ENCODE measurements at regions not wholly inside any gene's neighbourhood (a gene's known extent, or its start where the extent isn't known, plus 50 kb on each side); places are given as distances from the start of the nearest gene placed in this dataset.

DNA sequence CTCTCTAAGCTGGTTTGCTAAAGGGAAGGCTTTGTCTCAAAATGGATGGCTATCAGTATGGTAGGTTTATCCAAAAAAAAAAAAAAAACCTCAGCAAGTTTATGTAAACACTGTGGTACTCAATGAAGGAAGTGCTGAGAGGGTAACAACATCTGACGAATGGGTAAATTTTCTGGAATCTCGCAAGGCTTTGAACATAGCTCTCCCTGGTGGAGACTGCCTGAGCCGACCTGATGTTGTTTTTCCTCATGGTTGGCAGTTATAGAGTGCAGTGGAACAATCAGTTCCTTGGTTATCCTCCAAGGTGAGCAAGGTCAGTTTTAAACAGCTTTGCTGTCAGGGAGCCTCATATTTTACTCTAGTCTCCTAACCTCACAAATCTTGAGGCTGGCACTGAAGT lies 94.6 kb downstream of the ZPLD1 start:
- TF ChIP-seq, protein P1, sequence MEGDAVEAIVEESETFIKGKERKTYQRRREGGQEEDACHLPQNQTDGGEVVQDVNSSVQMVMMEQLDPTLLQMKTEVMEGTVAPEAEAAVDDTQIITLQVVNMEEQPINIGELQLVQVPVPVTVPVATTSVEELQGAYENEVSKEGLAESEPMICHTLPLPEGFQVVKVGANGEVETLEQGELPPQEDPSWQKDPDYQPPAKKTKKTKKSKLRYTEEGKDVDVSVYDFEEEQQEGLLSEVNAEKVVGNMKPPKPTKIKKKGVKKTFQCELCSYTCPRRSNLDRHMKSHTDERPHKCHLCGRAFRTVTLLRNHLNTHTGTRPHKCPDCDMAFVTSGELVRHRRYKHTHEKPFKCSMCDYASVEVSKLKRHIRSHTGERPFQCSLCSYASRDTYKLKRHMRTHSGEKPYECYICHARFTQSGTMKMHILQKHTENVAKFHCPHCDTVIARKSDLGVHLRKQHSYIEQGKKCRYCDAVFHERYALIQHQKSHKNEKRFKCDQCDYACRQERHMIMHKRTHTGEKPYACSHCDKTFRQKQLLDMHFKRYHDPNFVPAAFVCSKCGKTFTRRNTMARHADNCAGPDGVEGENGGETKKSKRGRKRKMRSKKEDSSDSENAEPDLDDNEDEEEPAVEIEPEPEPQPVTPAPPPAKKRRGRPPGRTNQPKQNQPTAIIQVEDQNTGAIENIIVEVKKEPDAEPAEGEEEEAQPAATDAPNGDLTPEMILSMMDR (IDR thresholded peaks at IDR 0.05): peak in 1 of 6 experiments; percentile 31
- no peak for TF ChIP-seq POLR2A (IDR thresholded peaks at IDR 0.05)
